HEK293 (cell line): ENCODE measurements at regions not wholly inside any gene's neighbourhood (a gene's known extent, or its start where the extent isn't known, plus 50 kb on each side); places are given as distances from the start of the nearest gene placed in this dataset.

Experiments
- WT1 ChIP-seq: fragments of 450-650 bp; formaldehyde crosslinking; IDR thresholded peaks from 2 replicates; pipeline ENCODE4 v1.5.1; 2016; ENCODE audit warnings: missing biosample characterization, missing genetic modification characterization
- ZNF223 ChIP-seq: fragments of 450-650 bp; formaldehyde crosslinking; IDR thresholded peaks from 2 replicates; pipeline ENCODE4 v1.5.1; 2016; ENCODE audit warnings: missing biosample characterization, missing genetic modification characterization
- ZNF23 ChIP-seq: fragments of 450-650 bp; formaldehyde crosslinking; IDR thresholded peaks from 2 replicates; pipeline ENCODE4 v1.5.1; 2016; ENCODE audit warnings: missing biosample characterization, missing genetic modification characterization, borderline replicate concordance
- ZSCAN23 ChIP-seq: fragments of 450-650 bp; formaldehyde crosslinking; IDR thresholded peaks from 2 replicates; pipeline ENCODE4 v1.5.1; 2016; ENCODE audit warnings: missing biosample characterization, missing genetic modification characterization

- TF ChIP-seq ZNF23 (tag by site-specific recombination) (no peak), WT1 (tag by site-specific recombination) (no peak), ZSCAN23 (tag by site-specific recombination) (no peak), ZNF223 (tag by site-specific recombination) (no peak)
These were observed 216.4 kb upstream of the MCHR2 start for GRCh38 chr6:100210137-100211117.
